ENCODE measurements at regions not wholly inside any gene's neighbourhood (a gene's known extent, or its start where the extent isn't known, plus 50 kb on each side); places are given as distances from the start of the nearest gene placed in this dataset.
A peak's percentile ranks its signal among the peaks of the same experiment; 100 is the strongest.
"Not testable (repeated sequence)": the region's sequence is repeated elsewhere in the genome, so short reads cannot be mapped to it uniquely, and the experiment has no call there.

DNA sequence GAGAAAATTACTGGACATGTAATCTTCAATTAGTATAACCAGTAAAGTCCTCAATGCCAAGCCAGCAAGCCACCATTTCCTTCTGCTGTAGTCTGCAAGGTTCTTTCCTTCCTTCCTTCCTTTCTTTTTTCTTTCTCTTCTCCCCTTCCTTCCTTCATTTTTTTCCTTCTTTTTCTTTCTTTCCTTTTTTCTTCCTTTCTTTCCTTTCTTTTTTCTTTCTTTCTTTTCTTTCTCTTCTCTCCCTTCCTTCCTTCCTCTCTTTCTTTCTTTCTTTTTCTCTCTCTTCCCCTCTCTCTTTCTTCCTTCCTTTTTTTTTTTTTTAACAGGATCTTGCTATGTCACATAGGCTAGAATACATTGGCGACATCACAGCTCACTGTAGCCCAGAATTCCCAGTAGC is 369.8 kb downstream of the SEMA3D start:
- DNase-seq, result no peak

DNA sequence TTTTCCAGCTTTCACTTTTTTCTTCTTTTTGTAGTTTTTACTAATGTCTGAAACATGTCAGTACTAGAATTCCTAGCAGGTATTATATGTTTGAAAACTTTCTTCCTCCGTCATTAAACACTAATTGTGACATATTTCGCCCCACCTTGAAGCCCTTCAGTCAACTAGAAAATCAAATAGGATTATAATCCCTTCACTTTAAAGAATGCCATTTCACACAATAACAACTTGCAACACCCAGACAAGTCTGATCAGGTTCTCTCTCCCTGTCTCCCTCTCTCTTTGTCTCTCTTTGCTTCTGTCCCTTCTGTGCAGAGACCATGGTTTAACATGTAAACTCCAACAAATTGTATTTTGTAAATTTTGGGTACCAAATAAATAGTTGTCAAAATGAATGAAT is 373.5 kb downstream of the SEMA3D start:
- DNase-seq, result no peak

DNA sequence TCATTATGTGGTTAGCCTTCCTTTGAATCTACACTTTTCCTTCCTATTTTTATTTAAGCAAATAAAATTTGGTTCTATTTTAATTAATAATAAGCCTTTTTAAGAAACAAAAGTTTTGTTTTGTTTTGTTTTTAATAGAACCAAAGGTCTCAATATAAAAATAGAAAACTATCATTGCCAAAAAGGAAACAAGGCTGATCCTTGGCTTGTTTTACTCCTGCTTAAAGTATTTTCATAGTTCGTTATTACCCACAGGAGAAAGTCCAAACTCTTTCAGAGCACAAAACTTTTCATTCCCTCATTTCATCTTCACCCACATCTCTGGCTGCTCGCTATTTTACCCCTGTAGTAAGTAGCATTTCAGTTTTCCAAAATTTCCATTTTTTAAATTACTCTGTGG is 374.8 kb downstream of the SEMA3D start:
- DNase-seq, result no peak

GRCh38 chr7:84811362-84811761 is 375.5 kb downstream of the SEMA3D start:
- DNase-seq, result no peak

DNA sequence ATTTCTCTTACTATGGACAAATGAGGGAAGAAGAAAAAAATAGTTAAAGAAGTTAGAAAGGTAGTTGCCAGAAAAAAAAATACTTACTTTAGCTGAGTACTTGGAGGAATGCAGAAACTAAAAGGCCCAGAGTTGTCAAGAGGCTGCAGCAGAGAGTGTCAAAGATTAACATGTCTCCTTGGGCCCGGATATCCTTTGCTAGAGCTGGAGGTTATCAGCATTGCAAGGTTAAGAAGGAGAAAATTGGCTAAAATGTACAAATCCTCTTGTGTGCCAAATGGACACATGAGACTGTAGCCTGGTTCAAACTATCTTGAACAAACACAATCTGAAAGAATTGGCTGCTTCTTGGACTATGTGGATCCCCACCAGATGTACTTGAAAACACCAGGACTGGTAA is 377.0 kb downstream of the SEMA3D start:
- DNase-seq, result no peak

- DNase-seq, result no peak
Observed at GRCh38 chr7:84803979-84804378, 382.9 kb downstream of the SEMA3D start.

GRCh38 chr7:84801396-84801795 is 385.5 kb downstream of the SEMA3D start:
- no peak for DNase-seq

GRCh38 chr7:84800846-84801245 is 386.0 kb downstream of the SEMA3D start:
- DNase-seq, result no peak

GRCh38 chr7:84799106-84799505 is 387.8 kb downstream of the SEMA3D start:
- DNase-seq, result no peak

- DNase-seq, result peak in 1 of 2 donors; percentile 44
Observed at GRCh38 chr7:84792231-84792893, 394.5 kb downstream of the SEMA3D start.

- DNase-seq, result no peak
Observed at GRCh38 chr7:84790882-84791281, 396.0 kb downstream of the SEMA3D start.

GRCh38 chr7:84786073-84786472 is 400.8 kb downstream of the SEMA3D start:
- no peak for DNase-seq

GRCh38 chr7:84784450-84784849 is 402.4 kb downstream of the SEMA3D start:
- DNase-seq, result no peak

DNA sequence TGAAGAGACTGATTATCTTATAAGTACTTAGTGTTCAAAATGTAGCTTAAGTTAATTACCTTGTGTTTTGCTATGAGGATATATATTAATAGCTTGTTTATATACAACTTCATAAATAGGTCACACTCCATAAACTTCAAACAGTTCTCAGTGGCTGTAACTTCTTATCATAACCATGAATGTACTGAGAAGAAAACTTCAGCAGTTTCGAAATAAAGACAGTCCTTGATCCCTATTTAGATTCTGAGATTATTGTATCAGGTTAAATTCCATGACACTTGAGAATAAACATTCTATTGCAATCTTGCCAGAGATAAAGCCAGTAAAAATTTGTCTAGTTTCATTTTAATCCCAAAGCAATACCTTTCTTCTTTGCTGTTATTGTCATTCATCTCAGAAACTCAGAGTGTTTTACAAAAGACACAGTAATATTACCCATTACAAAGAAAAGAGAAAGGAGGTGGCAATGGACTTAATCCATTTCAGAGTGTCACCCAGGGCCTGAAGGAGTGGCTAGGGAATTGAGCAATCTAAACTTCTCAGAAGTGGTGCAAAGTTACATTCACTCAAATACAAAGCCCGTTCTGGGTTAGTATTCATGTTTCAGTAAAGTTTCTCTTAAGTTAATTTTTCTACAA is 403.6 kb downstream of the SEMA3D start:
- DNase-seq, result no peak

- DNase-seq, result no peak
Observed at GRCh38 chr7:84781838-84782237, 405.0 kb downstream of the SEMA3D start.

DNA sequence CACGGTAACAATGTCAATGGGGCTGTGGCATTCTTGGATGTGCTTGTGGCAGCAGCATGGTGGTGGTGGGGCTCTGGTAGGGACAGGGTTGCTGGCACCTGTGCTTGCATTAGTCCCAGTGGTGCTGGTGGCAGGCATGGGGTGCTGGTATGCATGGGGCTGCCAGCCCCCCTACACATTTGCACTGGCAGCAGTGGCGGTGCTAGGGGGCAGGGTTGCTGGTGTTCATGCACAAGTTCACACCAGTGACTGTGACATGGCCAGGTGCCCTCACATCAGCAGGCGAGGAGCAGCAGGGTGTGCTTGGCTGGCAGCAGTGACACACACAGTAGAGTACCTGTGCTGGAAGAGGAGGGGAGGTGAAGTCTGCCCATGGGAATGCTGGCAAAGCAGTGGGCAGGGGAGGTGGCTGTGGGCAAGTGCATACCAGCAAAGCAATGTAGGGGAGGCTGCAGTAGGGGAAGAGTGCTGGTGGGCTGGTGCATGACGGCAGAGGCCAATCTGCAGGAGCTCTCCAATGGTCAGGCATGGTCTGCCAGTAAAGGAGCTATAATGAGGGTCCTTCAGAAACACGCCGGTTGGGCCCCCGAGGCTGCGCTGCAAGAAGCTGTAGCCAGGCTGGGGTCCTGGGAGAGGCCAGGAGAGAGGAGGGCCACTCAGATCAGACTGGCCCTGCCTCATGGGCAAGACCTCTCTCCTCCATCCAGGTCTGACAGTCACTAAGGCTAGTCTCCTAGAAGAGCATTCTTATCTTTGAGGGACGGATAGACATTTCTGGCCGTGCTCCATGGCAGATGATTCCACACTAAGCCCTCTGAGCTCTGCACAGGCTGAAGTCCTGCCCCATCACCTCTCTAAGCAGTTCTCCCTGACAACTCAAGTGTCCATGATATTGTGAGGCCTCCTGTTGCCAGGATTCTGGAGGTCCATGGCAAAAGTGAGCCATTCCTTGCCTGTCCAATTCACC is 406.4 kb downstream of the SEMA3D start:
- DNase-seq, result no peak

- no peak for DNase-seq
Observed at GRCh38 chr7:84757761-84758160, 429.1 kb downstream of the SEMA3D start.

DNA sequence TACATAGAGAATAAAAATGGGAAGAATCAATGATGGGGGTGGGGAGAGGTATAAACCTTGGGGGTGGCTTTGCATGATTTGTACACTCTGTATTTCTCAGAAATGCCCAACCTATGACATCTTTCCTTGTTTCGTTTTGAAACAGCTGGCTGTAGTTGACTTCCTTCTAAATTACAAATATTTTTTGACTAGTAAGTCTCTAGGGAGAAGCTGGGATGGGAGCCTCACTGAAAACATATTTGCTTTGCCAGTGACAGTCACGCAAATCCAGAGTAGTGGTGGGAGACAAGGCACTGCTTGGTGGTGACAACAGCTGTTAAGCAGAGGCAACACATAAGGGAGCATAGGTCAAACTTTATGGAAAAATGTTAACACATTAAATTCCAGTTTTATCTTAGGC is 440.5 kb downstream of the SEMA3D start:
- DNase-seq, result no peak

- no peak for DNase-seq
Observed at GRCh38 chr7:84744385-84744784, 442.5 kb downstream of the SEMA3D start.

DNA sequence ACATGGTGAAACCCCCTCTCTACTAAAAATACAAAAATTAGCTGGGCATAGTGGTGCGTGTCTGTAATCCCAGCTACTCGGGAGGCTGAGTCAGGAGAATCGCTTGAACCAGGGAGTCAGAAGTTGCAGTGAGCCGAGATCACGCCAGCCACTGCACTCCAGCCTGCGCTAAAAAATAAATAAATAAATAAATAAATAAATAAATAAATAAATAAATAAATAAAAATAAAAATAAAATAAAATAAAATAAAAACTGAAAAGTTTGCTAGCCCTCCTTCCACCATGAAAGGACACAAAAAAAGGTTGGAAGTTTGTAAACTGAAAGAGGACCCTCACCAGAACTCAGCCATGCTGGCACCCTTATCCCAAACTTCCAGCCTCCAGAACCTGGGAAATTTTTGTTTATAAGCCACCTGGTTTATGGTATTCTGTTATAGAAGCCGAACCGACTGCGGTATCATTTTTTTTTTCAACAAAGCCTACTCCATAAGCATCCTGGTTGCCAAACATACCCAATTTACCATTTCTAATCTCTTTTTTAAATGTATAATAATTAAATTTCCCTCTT is 448.2 kb downstream of the SEMA3D start:
- no peak for DNase-seq

DNA sequence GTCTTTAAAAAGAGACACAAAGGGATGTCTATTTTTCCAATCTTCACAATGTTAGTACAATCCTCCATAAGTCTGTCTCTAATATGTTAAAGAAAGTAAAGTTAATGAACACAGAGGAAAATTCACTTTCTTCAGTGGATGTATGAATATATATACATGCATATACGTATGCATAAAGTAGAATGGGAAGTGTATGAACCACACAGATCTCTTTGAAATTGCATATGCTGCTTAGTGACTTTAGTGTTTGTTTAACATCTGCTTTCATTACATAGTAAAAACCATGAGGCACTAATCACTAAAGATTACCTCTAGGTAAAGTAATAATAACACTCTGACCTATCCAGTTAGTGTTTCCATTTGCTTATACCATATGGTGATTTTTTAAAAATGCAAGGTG is 451.2 kb downstream of the SEMA3D start:
- DNase-seq, result no peak

DNA sequence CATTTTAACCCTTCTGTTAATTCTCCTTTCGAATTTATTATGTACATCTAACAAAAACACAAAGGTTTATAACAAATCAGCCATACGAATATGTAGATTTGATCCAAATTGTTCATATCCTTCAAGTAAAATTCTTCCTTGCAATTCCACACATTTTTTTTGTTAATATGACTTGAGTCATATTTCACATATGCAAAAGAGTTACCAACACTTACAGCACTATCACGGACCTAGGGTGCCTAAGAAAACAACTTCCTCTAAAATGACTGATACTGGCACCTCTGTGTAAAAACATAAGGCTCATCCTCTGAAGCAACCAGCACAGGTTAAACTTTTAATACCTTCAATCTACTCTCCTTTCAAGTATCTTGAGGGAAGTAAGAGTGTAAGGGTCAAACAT is 451.8 kb downstream of the SEMA3D start:
- no peak for DNase-seq

DNA sequence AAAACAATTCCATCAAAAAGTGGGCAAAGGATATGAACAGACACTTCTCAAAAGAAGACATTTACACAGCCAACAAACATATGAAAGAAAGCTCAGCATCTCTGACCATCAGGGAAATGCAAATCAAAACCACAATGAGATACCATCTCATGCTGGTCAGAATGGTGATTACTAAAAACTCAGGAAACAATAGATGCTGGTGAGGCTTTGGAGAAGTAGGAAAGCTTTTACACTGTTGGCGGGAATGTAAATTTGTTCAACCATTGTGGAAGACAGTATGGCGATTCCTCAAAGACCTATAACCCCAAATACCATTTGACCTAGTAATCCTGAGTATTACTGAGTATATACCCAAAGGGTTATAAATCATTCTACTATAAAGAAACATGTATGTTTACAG is 452.9 kb downstream of the SEMA3D start:
- DNase-seq, result not testable (repeated sequence)
